ENCODE measurements at regions not wholly inside any gene's neighbourhood (a gene's known extent, or its start where the extent isn't known, plus 50 kb on each side); places are given as distances from the start of the nearest gene placed in this dataset.
"Not testable (repeated sequence)": the region's sequence is repeated elsewhere in the genome, so short reads cannot be mapped to it uniquely, and the experiment has no call there.

DNA sequence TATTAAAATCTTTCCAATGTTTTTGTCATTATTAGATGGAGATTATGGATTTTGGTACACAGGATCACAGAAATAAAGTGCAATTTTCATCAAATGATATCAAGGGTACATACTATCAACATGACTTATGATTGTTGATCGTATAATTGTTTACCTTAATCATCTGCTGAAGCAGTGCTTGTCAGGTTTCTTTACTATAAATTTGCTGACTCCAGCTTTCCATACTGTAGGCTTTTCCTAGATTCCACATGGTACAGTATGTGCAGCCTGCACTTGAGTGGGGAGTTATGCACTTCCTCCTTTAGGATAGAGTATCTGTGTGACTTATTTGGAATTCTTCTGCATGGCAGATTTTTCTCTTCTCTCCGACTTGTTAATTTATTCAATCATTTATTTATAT is 187.6 kb upstream of the DPP10 start:
- no peak for DNase-seq (ENCODE audit: low spot score)

DNA sequence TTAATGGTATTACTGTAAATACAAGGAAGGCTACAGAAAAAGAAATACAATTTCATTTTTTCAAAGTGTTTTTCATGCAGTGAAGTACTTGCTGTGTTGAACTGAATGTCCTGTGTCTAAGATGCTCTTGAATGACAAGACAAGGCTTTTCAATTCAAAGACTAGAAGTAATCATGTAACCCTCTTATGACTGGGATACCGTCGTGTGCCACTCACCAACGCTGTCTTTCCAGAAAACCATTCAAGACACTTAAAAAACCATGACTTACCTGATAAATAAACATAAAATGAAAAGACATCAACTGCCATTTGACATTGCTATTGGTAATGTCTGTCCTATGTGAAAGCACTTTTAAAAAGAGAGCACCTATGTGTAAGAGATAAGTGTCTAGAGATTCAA is 183.1 kb upstream of the DPP10 start:
- DNase-seq (ENCODE audit: low spot score), result no peak

DNA sequence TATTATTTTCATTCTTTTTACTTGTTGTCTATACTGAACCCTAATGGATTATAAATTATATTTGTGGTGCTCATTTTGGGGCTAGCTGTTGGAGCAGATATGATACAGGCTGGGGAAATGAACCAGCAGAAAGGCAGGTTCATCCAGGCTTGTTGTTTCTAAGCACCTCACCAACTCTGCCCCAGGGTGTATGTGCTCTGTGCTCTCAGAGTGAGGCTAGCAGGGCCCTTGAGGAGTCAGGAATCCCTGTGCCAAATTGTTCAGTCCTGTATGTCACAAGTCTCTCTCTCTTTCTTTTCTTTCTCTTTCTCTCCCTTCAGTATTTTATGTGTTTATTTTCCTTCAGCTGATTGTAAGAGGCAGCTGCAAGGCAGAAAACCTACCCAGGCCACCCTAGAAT is 181.1 kb upstream of the DPP10 start:
- DNase-seq (ENCODE audit: low spot score), result no peak

DNA sequence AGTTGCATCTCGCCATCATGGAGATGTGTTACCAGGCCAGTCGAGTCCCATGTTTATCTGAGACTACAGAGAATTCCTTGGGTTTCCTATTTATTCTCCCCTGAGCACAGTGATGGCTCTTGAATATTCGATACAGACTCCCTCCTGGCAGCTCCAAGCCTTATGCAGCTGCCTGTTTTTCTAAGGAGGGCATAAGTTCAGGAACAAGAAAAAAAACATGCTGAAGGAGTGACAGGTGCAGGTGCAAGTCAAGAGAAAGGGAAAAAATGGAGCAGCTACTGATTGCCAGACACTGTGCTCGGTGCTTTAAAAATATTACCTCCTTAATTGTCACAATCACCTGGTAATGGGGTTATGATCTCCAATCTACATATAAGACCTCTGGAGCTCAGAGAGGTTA is 177.2 kb upstream of the DPP10 start:
- no peak for DNase-seq (ENCODE audit: low spot score)

DNA sequence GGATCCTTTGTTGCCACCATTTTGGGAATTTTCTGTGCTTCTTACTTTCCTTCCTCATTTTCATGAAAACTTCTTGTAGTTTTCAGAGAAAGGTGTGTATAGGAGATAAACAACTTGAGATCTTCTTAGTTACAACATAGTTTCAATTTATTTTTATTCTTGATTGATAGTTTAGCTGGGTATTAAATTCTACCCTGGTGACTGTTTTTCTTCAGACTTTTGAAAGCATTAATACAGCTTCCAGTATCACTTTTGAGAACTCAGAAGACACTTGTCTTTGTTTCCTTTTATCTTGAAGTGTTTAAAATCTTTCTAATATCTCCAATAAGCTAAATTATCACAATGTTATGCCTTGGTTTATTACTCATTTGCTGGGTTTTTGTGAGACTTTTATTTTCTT is 167.5 kb upstream of the DPP10 start:
- no peak for DNase-seq (ENCODE audit: low spot score)

DNA sequence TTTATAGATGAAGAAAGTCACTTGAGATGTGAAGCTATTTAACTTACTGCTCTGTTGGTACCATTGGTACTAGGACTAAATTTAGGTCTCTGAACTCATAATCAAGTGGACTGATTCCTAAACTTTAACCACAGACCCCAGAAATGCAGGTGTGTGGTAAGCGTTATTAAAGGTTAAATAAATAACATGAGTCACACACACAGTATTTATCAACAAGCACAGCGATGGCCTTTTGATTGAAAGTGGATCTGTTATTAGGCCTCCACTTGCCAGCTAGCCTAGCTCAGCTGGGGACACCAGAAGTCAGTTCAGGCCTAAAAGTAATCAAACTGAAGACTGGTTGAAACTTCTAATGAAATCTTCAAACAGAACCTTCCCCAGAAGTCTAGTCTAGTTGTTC is 161.3 kb upstream of the DPP10 start:
- no peak for DNase-seq (ENCODE audit: low spot score)

DNA sequence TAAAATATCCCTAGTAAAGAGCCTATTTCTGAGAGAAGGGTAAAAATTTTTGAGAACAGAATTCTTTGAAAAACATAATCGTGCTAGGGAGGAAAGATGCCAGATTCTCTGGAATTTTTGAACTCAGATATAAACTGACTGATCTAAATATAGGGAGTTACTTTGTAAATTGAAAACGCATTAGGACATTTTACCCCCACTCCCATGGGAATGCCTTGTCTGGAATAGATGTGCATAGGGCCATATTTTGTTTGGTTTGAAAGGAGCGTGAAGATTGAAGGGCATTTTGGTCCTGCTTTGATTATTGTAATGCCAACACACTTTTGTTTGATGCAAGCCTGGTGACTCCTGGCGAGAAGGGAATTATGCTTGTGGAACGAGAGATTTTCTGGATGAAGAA is 158.7 kb upstream of the DPP10 start:
- no peak for DNase-seq (ENCODE audit: low spot score)

DNA sequence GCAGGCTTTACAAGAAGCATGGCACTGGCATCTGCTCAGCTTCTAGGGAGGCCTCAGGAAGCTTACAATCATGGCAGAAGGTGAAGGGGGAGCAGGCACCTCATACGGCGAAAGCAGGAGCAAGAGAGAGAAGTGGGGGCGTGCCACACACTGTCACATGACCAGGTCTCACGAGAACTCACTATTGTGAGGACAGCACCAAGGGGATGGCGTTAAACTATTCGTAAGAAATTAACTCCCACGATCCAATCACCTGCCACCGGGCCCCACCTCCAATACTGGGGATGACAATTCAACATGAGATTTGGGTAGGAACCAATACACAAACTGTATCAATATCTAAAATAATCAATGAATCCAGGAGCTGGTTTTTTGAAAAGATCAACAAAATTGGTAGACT is 156.0 kb upstream of the DPP10 start:
- no peak for DNase-seq (ENCODE audit: low spot score)

DNA sequence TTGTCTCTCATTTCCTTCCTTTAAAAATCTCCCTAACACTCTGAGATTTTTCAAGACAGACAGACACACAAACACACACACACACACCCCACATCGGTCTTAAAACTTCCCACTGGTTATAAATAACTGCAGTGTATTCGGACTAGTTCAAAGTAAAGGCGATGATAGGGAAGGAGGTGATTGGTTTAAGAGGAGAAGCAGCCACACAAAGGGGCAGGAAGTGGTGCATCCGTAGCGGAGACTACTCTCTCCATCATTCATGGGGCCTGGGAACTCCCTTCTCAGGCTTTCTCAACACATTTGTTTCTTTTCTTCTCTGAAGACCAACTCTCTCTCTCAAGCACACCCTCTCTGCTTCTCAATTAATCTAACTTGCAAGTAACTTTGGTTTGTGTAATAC is 149.1 kb upstream of the DPP10 start:
- DNase-seq (ENCODE audit: low spot score), result no peak

DNA sequence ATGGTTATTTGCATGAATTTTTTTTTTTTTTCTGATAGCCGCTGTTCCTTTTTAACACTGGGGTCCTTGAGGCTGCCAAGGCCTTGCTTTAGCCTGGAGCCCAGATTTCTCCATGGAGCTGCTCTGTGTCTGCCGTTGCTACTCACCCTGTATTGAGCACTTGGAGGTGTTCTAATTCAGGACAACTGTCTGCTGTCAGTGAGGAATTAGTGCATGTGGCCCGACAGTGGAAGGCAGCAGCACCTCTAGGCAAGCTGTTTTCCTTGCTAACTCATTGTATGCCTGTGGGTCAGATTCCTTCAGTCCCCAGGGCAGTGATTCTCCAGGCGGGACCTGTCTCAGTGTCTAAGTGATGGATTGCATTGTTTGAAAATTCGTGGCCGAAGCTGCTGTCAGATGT is 147.7 kb upstream of the DPP10 start:
- no peak for DNase-seq (ENCODE audit: low spot score)

DNA sequence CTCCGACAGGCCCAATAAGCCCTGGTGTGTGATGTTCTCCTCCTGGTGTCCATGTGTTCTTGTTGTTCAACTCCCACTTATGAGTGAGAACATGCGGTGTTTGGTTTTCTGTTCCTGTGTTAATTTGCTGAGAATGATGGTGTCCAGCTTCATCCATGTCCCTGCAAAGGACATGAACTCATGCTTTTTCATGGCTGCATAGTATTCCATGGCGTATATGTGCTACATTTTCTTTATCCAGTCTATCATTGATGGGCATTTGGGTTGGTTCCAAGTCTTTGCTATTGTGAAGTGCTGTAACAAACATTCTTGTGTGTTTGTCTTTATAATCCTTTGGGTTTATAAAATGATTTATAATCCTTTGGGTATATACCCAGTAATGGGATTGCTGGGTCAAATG is 142.1 kb upstream of the DPP10 start:
- not testable (repeated sequence) for DNase-seq (ENCODE audit: low spot score)

DNA sequence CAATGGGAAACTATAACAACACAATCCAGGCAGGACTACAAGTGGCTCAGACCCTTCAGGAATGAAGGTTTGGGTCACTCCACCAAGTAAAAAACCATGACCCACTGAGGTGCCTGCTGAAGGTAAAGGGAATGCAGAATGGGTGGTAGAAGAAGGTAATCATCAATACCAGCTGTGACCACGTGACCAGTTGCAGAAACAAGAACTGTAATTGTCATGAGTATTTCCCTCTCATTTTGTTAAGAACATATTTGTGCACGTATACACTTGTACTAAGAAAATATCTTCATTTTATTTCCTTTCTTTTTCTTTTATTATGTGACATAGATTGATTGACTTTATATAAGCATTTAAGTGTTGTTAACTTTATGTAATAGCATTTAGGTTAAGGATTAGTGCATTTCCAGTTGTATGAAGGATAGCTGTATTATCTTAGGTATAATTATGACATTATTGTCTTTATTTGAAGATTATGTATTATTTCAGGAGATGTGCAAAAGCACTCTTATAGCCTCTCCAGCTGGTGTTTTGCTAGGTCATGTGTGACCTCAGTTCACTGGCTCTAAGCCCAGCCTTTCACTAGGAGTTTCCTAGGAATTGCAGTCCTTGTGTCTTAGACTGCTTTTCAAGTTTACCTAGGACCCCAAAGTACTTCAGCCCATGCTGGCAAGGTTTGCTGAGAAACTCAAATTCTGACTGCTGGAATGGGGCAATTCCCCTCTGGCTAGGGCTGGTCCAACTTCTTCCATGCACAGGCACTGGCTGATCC is 125.7 kb upstream of the DPP10 start:
- no peak for DNase-seq (ENCODE audit: low spot score)

DNA sequence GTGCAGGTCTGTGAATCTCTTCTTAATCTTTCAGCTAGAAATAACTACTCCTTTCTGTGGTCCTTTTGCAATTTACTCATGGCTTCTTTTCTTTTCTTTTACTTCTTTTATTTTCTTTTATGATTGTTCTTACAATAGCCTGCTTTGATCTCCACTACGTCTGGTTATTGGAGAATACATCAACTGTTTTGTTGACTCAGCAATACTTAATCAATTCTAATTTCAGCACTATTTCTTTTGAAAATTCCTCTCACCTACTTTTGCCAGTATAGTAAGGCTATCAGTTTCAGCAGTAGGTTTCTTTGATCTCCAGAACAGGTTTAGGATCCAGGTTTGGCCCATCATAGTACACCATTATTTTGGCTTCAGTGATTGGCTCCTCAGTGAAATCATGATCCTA is 111.8 kb upstream of the DPP10 start:
- DNase-seq (ENCODE audit: low spot score), result no peak

DNA sequence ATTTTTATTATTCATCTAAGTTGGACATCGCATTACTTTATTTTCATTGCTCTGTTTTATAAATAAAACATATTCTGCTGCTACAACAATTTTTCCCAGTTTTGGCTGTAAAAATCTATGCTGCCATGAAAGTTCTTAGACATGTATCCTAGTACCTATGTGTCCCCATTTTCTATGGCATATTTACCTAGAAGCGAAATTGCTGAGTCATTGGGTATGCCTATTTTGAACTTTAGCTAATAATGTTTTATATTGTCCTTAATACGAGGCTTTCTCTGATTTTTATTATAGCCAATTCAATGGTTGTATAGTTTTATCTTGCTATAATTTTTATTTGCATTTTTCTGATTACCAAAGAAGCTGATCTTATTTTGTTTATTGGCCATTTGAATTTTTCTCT is 110.5 kb upstream of the DPP10 start:
- DNase-seq (ENCODE audit: low spot score), result no peak

DNA sequence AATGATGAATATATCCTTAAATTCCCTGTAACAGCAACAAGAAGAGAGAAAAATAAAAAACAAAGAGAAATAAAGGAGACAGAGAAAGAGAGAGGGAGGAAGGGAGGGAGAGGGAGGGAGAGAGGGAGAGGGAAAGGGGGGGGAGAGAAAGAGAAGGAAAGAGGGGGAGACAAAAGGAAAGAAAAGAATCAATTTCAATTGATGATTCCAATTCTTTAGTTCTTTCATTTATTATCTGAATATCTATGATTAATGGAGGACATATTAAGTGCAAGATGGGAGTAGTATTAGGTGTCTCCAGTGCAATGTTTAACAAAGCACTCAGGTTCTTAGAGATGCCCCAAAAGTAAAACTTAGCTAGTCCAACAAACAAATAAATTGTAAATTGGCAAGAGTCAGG is 97.2 kb upstream of the DPP10 start:
- no peak for DNase-seq (ENCODE audit: low spot score)

DNA sequence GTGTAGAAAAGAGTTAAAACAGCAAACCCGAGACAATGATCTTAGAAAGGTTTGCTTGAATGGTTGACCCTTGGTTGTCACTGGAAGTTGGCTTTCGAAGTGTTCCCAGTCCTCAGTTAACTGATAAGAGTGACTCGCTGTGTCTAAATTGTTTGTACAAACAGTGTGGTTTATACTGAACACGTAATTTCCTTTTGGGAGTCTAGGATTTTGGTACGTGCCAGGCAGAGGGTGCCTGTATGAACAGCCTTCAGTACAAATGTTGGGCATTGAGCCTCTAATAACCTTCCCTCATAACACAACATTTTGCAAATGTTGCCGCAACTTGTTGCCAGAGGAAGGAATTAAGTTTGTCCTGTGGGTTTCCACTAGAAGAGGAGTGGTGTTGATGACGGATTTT is 95.8 kb upstream of the DPP10 start:
- no peak for DNase-seq (ENCODE audit: low spot score)

DNA sequence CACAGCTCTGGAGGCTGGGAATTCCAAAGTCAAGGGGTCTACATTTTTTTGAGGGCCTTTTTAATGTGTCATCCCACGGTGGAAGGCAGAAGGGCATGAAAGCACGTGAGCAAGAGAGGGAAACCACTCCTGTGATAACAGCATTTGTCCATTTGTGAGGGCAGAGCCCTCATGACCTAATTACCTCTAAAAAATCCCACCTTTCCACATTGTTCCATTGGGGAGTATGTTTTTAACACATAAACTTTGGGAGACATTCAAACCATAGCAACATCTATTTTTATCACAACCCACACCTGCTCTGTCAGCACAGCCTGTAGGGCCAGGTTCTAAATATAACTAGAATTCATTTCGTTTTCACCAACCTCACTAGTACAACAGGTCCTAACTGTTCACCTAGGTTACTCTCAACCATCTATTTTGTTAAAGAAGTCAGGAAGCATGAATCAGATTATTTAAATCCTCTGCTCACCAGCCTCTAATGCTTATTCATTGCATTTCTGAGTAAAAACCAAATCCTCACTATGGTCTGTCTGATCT is 92.2 kb upstream of the DPP10 start:
- no peak for DNase-seq (ENCODE audit: low spot score)

DNA sequence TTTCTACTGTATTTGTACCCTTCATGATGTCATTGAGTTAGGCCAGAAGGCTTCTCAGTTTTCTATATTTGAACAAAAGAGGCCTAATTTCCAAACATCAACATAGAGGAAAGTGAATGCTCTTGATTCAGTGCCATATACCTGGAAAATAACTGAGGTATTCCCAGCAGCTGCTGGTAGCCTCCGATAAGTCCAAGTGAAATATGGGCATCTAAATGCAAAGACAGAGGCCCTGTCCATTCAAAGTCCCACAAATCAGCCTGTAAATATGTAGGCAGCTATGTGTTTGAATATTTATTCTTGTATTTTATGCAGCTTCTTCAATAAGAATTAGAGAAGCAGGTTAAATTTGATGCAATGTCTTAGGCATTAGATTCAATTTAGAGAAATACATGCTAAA is 89.5 kb upstream of the DPP10 start:
- DNase-seq (ENCODE audit: low spot score), result no peak

DNA sequence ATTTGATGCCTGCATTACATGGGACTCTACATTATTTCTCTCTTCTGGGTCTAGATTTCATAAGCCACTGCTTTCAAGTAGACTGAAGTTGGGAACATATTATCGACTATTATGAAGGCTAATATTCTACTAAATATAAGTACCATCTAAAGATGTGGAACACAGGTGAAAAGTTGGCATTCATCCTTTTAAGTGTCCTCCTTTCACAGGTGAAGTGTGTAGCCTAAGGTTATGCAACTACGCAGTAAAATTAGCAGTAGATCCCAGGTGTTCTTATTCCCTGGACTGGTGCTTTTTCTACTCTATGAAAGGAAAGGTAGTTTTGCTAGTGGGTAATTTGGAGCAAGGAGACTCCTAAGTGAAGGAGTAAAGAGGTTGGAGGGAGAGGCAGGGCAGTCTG is 88.2 kb upstream of the DPP10 start:
- DNase-seq (ENCODE audit: low spot score), result no peak

DNA sequence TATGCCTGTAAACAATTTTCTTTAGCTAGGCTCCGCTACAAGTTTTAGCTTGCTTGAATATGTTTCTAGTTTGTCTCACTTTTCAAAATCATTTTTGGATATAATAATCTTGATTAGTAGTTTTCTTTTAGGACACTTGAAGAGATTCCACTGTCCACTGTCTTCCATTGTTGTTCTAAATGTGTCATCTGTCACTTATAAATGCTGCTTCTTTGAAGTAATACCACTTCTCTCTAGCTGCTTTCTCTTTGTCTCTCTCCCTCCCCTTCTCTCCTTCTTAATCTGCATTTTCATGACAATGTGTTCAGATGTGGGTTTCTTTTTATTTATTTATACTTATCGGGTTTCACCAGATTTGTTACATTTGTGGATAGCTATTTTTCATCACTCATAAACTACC is 73.7 kb upstream of the DPP10 start:
- DNase-seq (ENCODE audit: low spot score), result no peak

DNA sequence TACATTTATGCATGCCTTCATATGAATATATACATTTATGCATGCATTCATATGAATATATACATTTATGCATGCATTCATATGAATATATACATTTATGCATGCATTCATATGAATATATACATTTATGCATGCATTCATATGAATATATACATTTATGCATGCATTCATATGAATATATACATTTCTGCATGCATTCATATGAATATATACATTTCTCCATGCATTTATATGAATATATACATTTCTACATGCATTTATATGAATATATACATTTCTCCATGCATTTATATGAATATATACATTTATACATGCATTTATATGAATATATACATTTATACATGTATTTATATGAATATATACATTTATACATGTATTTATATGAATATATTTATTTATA is 70.7 kb upstream of the DPP10 start:
- not testable (repeated sequence) for DNase-seq (ENCODE audit: low spot score)

DNA sequence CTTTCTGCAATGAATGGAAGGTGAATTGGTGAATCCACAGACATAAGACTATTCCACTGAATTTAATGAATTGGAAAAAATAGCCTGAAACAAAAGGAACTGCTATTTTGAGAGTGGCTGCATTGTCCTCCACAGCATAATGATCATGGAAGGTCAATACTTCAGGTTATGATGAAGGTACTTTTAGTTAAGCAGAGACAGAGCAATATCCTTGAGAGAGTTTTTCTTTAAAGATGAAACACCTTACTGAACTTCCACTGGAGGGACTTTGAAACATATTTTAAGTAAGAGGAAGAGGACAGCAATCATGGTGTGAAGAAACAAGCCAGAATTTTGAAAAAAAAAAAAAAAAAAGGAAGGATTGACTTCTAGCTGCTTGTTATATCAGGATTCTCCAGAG is 68.8 kb upstream of the DPP10 start:
- DNase-seq (ENCODE audit: low spot score), result no peak

DNA sequence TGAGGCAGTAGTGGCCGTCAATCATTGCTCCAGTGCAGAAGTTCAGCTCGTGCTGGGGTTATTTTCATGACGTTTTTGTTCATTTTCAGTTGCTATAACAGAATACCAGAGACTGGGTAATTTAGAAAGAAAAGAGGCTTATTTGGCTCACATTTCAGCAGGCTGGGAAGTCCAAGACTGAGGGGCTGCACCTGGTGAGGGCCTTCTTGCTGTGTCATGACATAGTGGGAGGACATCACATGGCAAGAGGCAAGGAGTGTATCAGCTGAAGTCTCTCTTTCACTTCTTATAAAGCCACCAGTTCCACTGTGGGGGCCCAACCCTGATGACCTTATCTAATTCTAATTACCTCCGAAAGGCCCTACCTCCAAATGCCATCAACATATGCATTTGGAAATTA is 58.0 kb upstream of the DPP10 start:
- no peak for DNase-seq (ENCODE audit: low spot score)

DNA sequence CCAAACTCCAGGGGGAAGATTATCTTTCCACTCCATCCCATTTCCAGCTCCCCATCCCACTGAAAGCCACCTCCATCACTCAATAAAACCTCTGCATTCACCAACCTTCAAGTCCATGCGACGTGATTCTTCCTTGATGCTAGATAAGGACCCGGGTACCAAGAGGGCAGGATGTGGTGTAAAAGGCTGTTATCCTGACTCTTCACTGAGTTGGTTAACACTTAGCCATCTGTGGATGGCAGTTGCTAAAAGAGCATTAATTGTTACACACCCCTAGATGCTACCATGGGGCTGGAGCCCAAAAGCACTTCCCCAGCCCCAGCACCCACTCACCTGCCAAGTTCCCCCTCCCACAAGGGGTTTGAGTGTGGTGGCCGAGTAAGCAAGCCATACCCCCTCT is 53.4 kb upstream of the DPP10 start:
- DNase-seq (ENCODE audit: low spot score), result no peak

Data from HT-29 (cell line).